ENCODE measurements at regions not wholly inside any gene's neighbourhood (a gene's known extent, or its start where the extent isn't known, plus 50 kb on each side); places are given as distances from the start of the nearest gene placed in this dataset.

- Histone ChIP-seq H3K14ac (ENCODE audit: insufficient read length) (no peak overlapping the region), H3K56ac (replicated peaks; ENCODE audit: insufficient read length, low read depth, low read length) (no peak overlapping the region), H3K9me3 (ENCODE audit: insufficient read depth in 2 of 2, low read depth in 1 of 2, low read length in 1 of 2) (no peaks in the 10 kb centered on the region), H4K8ac (ENCODE audit: extremely low read depth, insufficient read depth, low read length) (no peak overlapping the region), H2BK12ac (ENCODE audit: low read depth, low read length) (no peak overlapping the region), H3K36me3 (ENCODE audit: control insufficient read depth in 2 of 4, insufficient read depth in 4 of 4, low read length in 3 of 4) (no peaks in the 10 kb centered on the region), H3K79me2 (ENCODE audit: control insufficient read depth in 1 of 2, insufficient read depth in 2 of 2, low read length in 2 of 2) (no peaks in the 10 kb centered on the region), H2BK20ac (ENCODE audit: low read length) (no peak overlapping the region; the same call in 1 of the 2 replicates), H3K79me1 (ENCODE audit: low read depth, low read length) (no peaks in the 10 kb centered on the region), H4K20me1 (replicated peaks in 1 of 2; ENCODE audit: control insufficient read depth in 1 of 2, insufficient read depth in 2 of 2, low read length in 2 of 2) (no peaks in the 10 kb centered on the region), H3K4me3 (ENCODE audit: extremely low read depth in 1 of 4, insufficient read depth in 2 of 4, low read depth in 3 of 4, low read length in 4 of 4) (no peak overlapping the region), H3K4ac (replicated peaks; ENCODE audit: insufficient read length, low read depth, low read length) (no peak overlapping the region), H3K9ac (replicated peaks in 1 of 4; ENCODE audit: extremely low read depth in 1 of 4, low read depth in 3 of 4, low read length in 3 of 4) (no peak overlapping the region), H3K23ac (ENCODE audit: insufficient read length) (no peak overlapping the region), H2BK15ac (ENCODE audit: low read length) (no peak overlapping the region), H3K27ac (ENCODE audit: low read depth, low read length) (no peak overlapping the region), H4K5ac (ENCODE audit: insufficient read length, low read depth, low read length) (no peak overlapping the region), H2AFZ (ENCODE audit: low read length) (no peak overlapping the region), H3K23me2 (ENCODE audit: low read depth, low read length) (no peaks in the 10 kb centered on the region), H3K18ac (ENCODE audit: extremely low read depth, low read length) (no peak overlapping the region), H3K4me1 (replicated peaks in 1 of 4; ENCODE audit: control insufficient read depth in 3 of 4, insufficient read depth in 4 of 4, low read length in 3 of 4) (peaks cover 0 to 2% (median 0%) of the 10 kb centered on the region in 4 experiments; a peak in 1 of 7 replicates), H4K91ac (replicated peaks; ENCODE audit: insufficient read length, low read length) (no peak overlapping the region), H2BK120ac (replicated peaks; ENCODE audit: low read depth, low read length) (no peak overlapping the region), H2AK5ac (ENCODE audit: low read depth, low read length) (no peak overlapping the region), H3K27me3 (replicated peaks in 1 of 4; ENCODE audit: control insufficient read depth in 3 of 4, extremely low read depth in 1 of 4, insufficient read depth in 3 of 4, low read length in 3 of 4) (no peaks in the 10 kb centered on the region), H3K4me2 (ENCODE audit: insufficient read depth in 1 of 2, low read depth in 2 of 2, low read length in 2 of 2) (no peak overlapping the region), H2BK5ac (ENCODE audit: low read depth, low read length) (no peak overlapping the region; the same call in 1 of the 2 replicates)
- ChIA-PET CTCF (ENCODE audit: partially characterized antibody) (interaction anchor here (0.8 to 6.1 kb wide), 8 partner anchors 16 to 220 kb away, joined by 3 to 58 read pairs (median 5); partner anchors contain the start of gene NOG), POLR2A (ENCODE audit: partially characterized antibody) (no interaction called here)
- DNase-seq (ENCODE audit: low read depth in 1 of 2, low spot score in 2 of 2), result no peak
- 63% methylated on average over 4 of the region's 4 CpGs; no CpG with 5 or more reads in 1 of the 2 experiments for WGBS, 2 experiments (ENCODE audit: extremely low coverage in 1 of 2, insufficient coverage in 1 of 2, insufficient read length in 1 of 2, insufficient replicate concordance in 2 of 2, low coverage in 1 of 2, low lambda C conversion rate in 2 of 2, missing lambda C conversion rate in 1 of 2)
- no peak for FAIRE-seq
- TF ChIP-seq CBX8 (IDR thresholded peaks at IDR 0.05; ENCODE audit: borderline replicate concordance, low read depth, low read length) (no peak), CHD2 (IDR thresholded peaks at IDR 0.05; ENCODE audit: low read length) (no peak), CTCF (IDR thresholded peaks at IDR 0.05; ENCODE audit: control extremely low read depth in 1 of 3, insufficient read depth in 1 of 3, low read depth in 1 of 3, low read length in 3 of 3) (no peak), GABPA (IDR thresholded peaks at IDR 0.05; ENCODE audit: borderline replicate concordance, insufficient read depth, low read length) (no peak), SP1 (IDR thresholded peaks at IDR 0.05; ENCODE audit: low read depth, low read length) (no peak)
- TF ChIP-seq, protein P1, sequence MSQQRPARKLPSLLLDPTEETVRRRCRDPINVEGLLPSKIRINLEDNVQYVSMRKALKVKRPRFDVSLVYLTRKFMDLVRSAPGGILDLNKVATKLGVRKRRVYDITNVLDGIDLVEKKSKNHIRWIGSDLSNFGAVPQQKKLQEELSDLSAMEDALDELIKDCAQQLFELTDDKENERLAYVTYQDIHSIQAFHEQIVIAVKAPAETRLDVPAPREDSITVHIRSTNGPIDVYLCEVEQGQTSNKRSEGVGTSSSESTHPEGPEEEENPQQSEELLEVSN (IDR thresholded peaks at IDR 0.05), result no peak
Observed at GRCh38 chr17:56718515-56718914, 115.2 kb downstream of the C17orf67 start.
